ENCODE measurements at regions not wholly inside any gene's neighbourhood (a gene's known extent, or its start where the extent isn't known, plus 50 kb on each side); places are given as distances from the start of the nearest gene placed in this dataset.
"Not testable (repeated sequence)": the region's sequence is repeated elsewhere in the genome, so short reads cannot be mapped to it uniquely, and the experiment has no call there.

DNA sequence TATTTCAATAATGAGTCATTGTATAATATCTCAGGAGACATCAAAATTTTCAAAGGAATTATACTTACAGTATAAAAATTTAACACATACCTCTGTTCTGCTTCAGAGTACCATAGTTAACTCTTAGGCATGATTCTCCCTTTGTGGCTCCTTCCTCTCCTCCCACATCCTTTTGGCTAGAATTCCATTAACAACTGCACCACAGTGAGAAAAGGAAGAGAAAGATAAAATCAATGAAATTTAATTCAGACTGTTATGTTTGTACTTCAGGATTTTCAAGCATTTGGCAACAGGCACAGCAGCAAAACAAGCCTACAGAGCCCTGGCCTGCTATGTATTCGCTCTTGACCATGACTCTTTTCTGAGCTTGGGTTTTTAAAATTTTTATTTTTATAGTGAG lies 57.2 kb upstream of the SGIP1 start:
- Histone ChIP-seq H2AK5ac (ENCODE audit: low read length) (no peak overlapping the region), H3K4me2 (ENCODE audit: low read length) (no peak overlapping the region), H2AFZ (ENCODE audit: insufficient read depth, low read length, poor library complexity) (no peak overlapping the region), H3K14ac (ENCODE audit: low read length) (no peak overlapping the region), H3K18ac (ENCODE audit: low read length) (no peak overlapping the region), H3K9me3 (ENCODE audit: insufficient read depth, low read depth, low read length) (no peaks in the 10 kb centered on the region), H3K9ac (ENCODE audit: low read length) (no peak overlapping the region), H4K12ac (ENCODE audit: low read depth, low read length) (no peak overlapping the region), H3K79me1 (ENCODE audit: low read length) (no peaks in the 10 kb centered on the region), H3K79me2 (ENCODE audit: control insufficient read depth, insufficient read depth, low read length, poor library complexity) (no peaks in the 10 kb centered on the region), H3K4me3 (ENCODE audit: low read depth, low read length) (no peak overlapping the region), H3K4me1 (ENCODE audit: control insufficient read depth in 1 of 2, insufficient read depth in 2 of 2, low read length in 2 of 2) (no peaks in the 10 kb centered on the region), H4K91ac (ENCODE audit: low read depth, low read length) (no peak overlapping the region), H2BK12ac (ENCODE audit: low read length) (no peak overlapping the region), H3K27ac (ENCODE audit: low read depth, low read length) (no peak overlapping the region), H3K36me3 (ENCODE audit: control insufficient read depth in 1 of 2, insufficient read depth in 2 of 2, low read length in 2 of 2) (no peaks in the 10 kb centered on the region), H3K4ac (ENCODE audit: low read depth, low read length) (no peak overlapping the region), H3K27me3 (ENCODE audit: insufficient read depth, low read length) (no peaks in the 10 kb centered on the region), H2BK5ac (ENCODE audit: low read depth, low read length, poor library complexity) (no peak overlapping the region), H4K8ac (ENCODE audit: low read depth, low read length) (no peak overlapping the region), H2BK120ac (ENCODE audit: insufficient read depth, low read length, poor library complexity) (no peak overlapping the region), H3K23ac (ENCODE audit: low read length) (no peak overlapping the region)
- no peak for DNase-seq
- no CpG with 5 or more reads among the region's 1 CpG for WGBS (ENCODE audit: extremely low coverage, insufficient coverage, insufficient read length)

DNA sequence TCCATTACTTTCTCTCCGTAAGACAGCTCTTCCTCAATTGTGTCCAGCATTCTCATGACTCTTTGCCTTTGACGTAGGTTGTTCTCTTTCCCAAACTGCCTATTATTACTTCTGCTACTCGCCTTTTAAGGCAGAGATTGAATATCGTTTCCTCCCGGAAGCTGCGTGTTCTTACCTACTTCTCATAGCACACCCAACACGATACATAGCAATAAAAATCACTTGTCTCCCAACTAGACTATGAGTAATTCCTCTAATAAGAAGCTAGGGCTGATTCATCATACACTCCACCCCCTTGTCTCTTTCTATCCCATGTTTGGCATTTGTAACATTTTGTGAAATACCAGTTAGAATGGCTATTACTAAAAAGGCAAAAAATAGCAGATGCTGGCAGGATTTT lies 55.8 kb upstream of the SGIP1 start:
- DNase-seq, result peak in 1 of 2 donors; percentile 28
- H4K8ac ChIP-seq (ENCODE audit: low read depth, low read length), result no peak overlapping the region
- H3K4me2 ChIP-seq (ENCODE audit: low read length), result no peak overlapping the region
- WGBS (ENCODE audit: extremely low coverage, insufficient coverage, insufficient read length), result no CpG with 5 or more reads among the region's 7 CpGs
- no peaks in the 10 kb centered on the region for H3K79me1 ChIP-seq (ENCODE audit: low read length)
- no peak overlapping the region for H3K4me3 ChIP-seq (ENCODE audit: low read depth, low read length)
- no peaks in the 10 kb centered on the region for H3K9me3 ChIP-seq (ENCODE audit: insufficient read depth, low read depth, low read length)
- no peaks in the 10 kb centered on the region for H3K79me2 ChIP-seq (ENCODE audit: control insufficient read depth, insufficient read depth, low read length, poor library complexity)
- no peak overlapping the region for H2AFZ ChIP-seq (ENCODE audit: insufficient read depth, low read length, poor library complexity)
- H4K91ac ChIP-seq (ENCODE audit: low read depth, low read length), result no peak overlapping the region
- H2BK12ac ChIP-seq (ENCODE audit: low read length), result no peak overlapping the region
- H3K4me1 ChIP-seq (ENCODE audit: control insufficient read depth in 1 of 2, insufficient read depth in 2 of 2, low read length in 2 of 2), result no peaks in the 10 kb centered on the region
- H2BK120ac ChIP-seq (ENCODE audit: insufficient read depth, low read length, poor library complexity), result no peak overlapping the region
- no peaks in the 10 kb centered on the region for H3K27me3 ChIP-seq (ENCODE audit: insufficient read depth, low read length)
- no peak overlapping the region for H3K27ac ChIP-seq (ENCODE audit: low read depth, low read length)
- H3K4ac ChIP-seq (ENCODE audit: low read depth, low read length), result no peak overlapping the region
- no peak overlapping the region for H3K23ac ChIP-seq (ENCODE audit: low read length)
- no peak overlapping the region for H2BK5ac ChIP-seq (ENCODE audit: low read depth, low read length, poor library complexity)
- no peak overlapping the region for H3K18ac ChIP-seq (ENCODE audit: low read length)
- H3K36me3 ChIP-seq (ENCODE audit: control insufficient read depth in 1 of 2, insufficient read depth in 2 of 2, low read length in 2 of 2), result no peaks in the 10 kb centered on the region
- no peak overlapping the region for H3K9ac ChIP-seq (ENCODE audit: low read length)
- no peak overlapping the region for H4K12ac ChIP-seq (ENCODE audit: low read depth, low read length)
- H3K14ac ChIP-seq (ENCODE audit: low read length), result no peak overlapping the region
- no peak overlapping the region for H2AK5ac ChIP-seq (ENCODE audit: low read length)

GRCh38 chr1:66480162-66480561 lies 53.8 kb upstream of the SGIP1 start:
- no peak overlapping the region for H2AK5ac ChIP-seq (ENCODE audit: low read length)
- H3K79me2 ChIP-seq (ENCODE audit: control insufficient read depth, insufficient read depth, low read length, poor library complexity), result no peaks in the 10 kb centered on the region
- no peak overlapping the region for H2BK12ac ChIP-seq (ENCODE audit: low read length)
- H4K91ac ChIP-seq (ENCODE audit: low read depth, low read length), result no peak overlapping the region
- H2BK5ac ChIP-seq (ENCODE audit: low read depth, low read length, poor library complexity), result no peak overlapping the region
- no peak overlapping the region for H2AFZ ChIP-seq (ENCODE audit: insufficient read depth, low read length, poor library complexity)
- H4K8ac ChIP-seq (ENCODE audit: low read depth, low read length), result no peak overlapping the region
- no peak overlapping the region for H3K4me2 ChIP-seq (ENCODE audit: low read length)
- no peak overlapping the region for H4K12ac ChIP-seq (ENCODE audit: low read depth, low read length)
- H3K18ac ChIP-seq (ENCODE audit: low read length), result no peak overlapping the region
- H3K9me3 ChIP-seq (ENCODE audit: insufficient read depth, low read depth, low read length), result no peaks in the 10 kb centered on the region
- no peaks in the 10 kb centered on the region for H3K27me3 ChIP-seq (ENCODE audit: insufficient read depth, low read length)
- no peaks in the 10 kb centered on the region for H3K36me3 ChIP-seq (ENCODE audit: control insufficient read depth in 1 of 2, insufficient read depth in 2 of 2, low read length in 2 of 2)
- H3K23ac ChIP-seq (ENCODE audit: low read length), result no peak overlapping the region
- no peak overlapping the region for H3K9ac ChIP-seq (ENCODE audit: low read length)
- H3K4me3 ChIP-seq (ENCODE audit: low read depth, low read length), result no peak overlapping the region
- H2BK120ac ChIP-seq (ENCODE audit: insufficient read depth, low read length, poor library complexity), result no peak overlapping the region
- no peaks in the 10 kb centered on the region for H3K79me1 ChIP-seq (ENCODE audit: low read length)
- H3K27ac ChIP-seq (ENCODE audit: low read depth, low read length), result no peak overlapping the region
- WGBS (ENCODE audit: extremely low coverage, insufficient coverage, insufficient read length), result no CpG with 5 or more reads among the region's 3 CpGs
- no peak overlapping the region for H3K14ac ChIP-seq (ENCODE audit: low read length)
- no peak overlapping the region for H3K4ac ChIP-seq (ENCODE audit: low read depth, low read length)
- no peak for DNase-seq
- no peaks in the 10 kb centered on the region for H3K4me1 ChIP-seq (ENCODE audit: control insufficient read depth in 1 of 2, insufficient read depth in 2 of 2, low read length in 2 of 2)

DNA sequence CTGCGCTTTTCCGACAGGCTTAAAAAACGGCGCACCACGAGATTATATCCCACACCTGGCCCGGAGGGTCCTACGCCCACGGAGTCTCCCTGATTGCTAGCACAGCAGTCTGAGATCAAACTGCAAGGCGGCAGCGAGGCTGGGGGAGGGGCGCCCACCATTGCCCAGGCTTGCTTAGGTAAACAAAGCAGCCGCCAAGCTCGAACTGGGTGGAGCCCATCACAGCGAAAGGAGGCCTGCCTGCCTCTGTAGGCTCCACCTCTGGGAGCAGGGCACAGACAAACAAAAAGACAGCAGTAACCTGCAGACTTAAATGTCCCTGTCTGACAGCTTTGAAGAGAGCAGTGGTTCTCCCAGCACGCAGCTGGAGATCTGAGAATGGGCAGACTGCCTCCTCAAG lies 52.7 kb upstream of the SGIP1 start:
- not testable (repeated sequence) for H4K12ac ChIP-seq (ENCODE audit: low read depth, low read length)

More for the DNA sequence above, 52.7 kb upstream of the SGIP1 start:
- not testable (repeated sequence) for H3K36me3 ChIP-seq (ENCODE audit: control insufficient read depth in 1 of 2, insufficient read depth in 2 of 2, low read length in 2 of 2); H3K18ac ChIP-seq (ENCODE audit: low read length); H3K14ac ChIP-seq (ENCODE audit: low read length); H2AFZ ChIP-seq (ENCODE audit: insufficient read depth, low read length, poor library complexity); H3K9ac ChIP-seq (ENCODE audit: low read length); H2BK120ac ChIP-seq (ENCODE audit: insufficient read depth, low read length, poor library complexity); H3K4me2 ChIP-seq (ENCODE audit: low read length); H3K79me1 ChIP-seq (ENCODE audit: low read length); H3K4me1 ChIP-seq (ENCODE audit: control insufficient read depth in 1 of 2, insufficient read depth in 2 of 2, low read length in 2 of 2); H4K91ac ChIP-seq (ENCODE audit: low read depth, low read length); H4K8ac ChIP-seq (ENCODE audit: low read depth, low read length); H3K27ac ChIP-seq (ENCODE audit: low read depth, low read length); H2BK5ac ChIP-seq (ENCODE audit: low read depth, low read length, poor library complexity); H3K23ac ChIP-seq (ENCODE audit: low read length); H3K27me3 ChIP-seq (ENCODE audit: insufficient read depth, low read length); H3K4me3 ChIP-seq (ENCODE audit: low read depth, low read length); H2BK12ac ChIP-seq (ENCODE audit: low read length); H3K4ac ChIP-seq (ENCODE audit: low read depth, low read length); H3K79me2 ChIP-seq (ENCODE audit: control insufficient read depth, insufficient read depth, low read length, poor library complexity); H2AK5ac ChIP-seq (ENCODE audit: low read length); H3K9me3 ChIP-seq (ENCODE audit: insufficient read depth, low read depth, low read length)
- no CpG with 5 or more reads among the region's 15 CpGs for WGBS (ENCODE audit: extremely low coverage, insufficient coverage, insufficient read length)
- peak in 1 of 2 donors; percentile 25 for DNase-seq

Data from trophoblast cell (in vitro differentiated cells and primary cell).